ENCODE measurements at regions not wholly inside any gene's neighbourhood (a gene's known extent, or its start where the extent isn't known, plus 50 kb on each side); places are given as distances from the start of the nearest gene placed in this dataset.

- Histone ChIP-seq H3K4me3 (ENCODE audit: low read depth, low read length) (no peak overlapping the region), H3K36me3 (ENCODE audit: control insufficient read depth in 2 of 2, insufficient read depth in 1 of 2, low read length in 2 of 2) (no peaks in the 10 kb centered on the region), H3K9me3 (ENCODE audit: control insufficient read depth, insufficient read depth, low read depth, low read length) (no peaks in the 10 kb centered on the region), H3K27ac (ENCODE audit: extremely low read depth, low read depth, low read length) (no peak overlapping the region), H3K4me1 (ENCODE audit: control insufficient read depth, insufficient read depth, low read length) (no peaks in the 10 kb centered on the region)
- peak; percentile 42 for TF ChIP-seq ZIC2 (tag by site-specific recombination; IDR thresholded peaks at IDR 0.05)
- TF ChIP-seq ZNF639 (tag by site-specific recombination; IDR thresholded peaks at IDR 0.05): no peak
- no peak for TF ChIP-seq ZNF114 (tag by site-specific recombination; IDR thresholded peaks at IDR 0.05)
- TF ChIP-seq ZNF184 (tag by site-specific recombination; IDR thresholded peaks at IDR 0.05): no peak
- peak; percentile 13; the same call in 1 of the 2 replicates for TF ChIP-seq ZFP3 (tag by site-specific recombination; IDR thresholded peaks at IDR 0.05; ENCODE audit: low read depth)
- TF ChIP-seq KLF7 (tag by site-specific recombination; IDR thresholded peaks at IDR 0.05; ENCODE audit: borderline replicate concordance): no peak
- no peak for TF ChIP-seq ATF2 (tag by site-specific recombination; IDR thresholded peaks at IDR 0.05; ENCODE audit: low read depth)
- TF ChIP-seq ZBTB44 (tag by site-specific recombination; IDR thresholded peaks at IDR 0.05): no peak
- TF ChIP-seq ZNF155 (tag by site-specific recombination; IDR thresholded peaks at IDR 0.05): no peak
- TF ChIP-seq ZNF362 (tag by site-specific recombination; IDR thresholded peaks at IDR 0.05): no peak
- no peak for TF ChIP-seq ZFHX2 (tag by site-specific recombination; conservative IDR thresholded peaks at IDR 0.05)
- no peak for TF ChIP-seq ZNF768 (tag by site-specific recombination; IDR thresholded peaks at IDR 0.05)
- TF ChIP-seq YY2 (tag by site-specific recombination; IDR thresholded peaks at IDR 0.05): no peak
- TF ChIP-seq SCRT1 (tag by site-specific recombination; IDR thresholded peaks at IDR 0.05; ENCODE audit: borderline replicate concordance): no peak
- TF ChIP-seq ZNF416 (tag by site-specific recombination; IDR thresholded peaks at IDR 0.05): no peak
- no peak for TF ChIP-seq TCF7L2 (IDR thresholded peaks at IDR 0.05; ENCODE audit: borderline replicate concordance, low read depth, low read length)
- peak; percentile 75; the same call in 1 of the 2 replicates for TF ChIP-seq TRIM28 (IDR thresholded peaks at IDR 0.05; ENCODE audit: borderline replicate concordance, low read length)
- TF ChIP-seq PRDM4 (tag by site-specific recombination; IDR thresholded peaks at IDR 0.05): no peak
- no peak for TF ChIP-seq ZFP37 (tag by site-specific recombination; IDR thresholded peaks at IDR 0.05)
- TF ChIP-seq ZNF596 (tag by site-specific recombination; IDR thresholded peaks at IDR 0.05): no peak
- POLR2A ChIA-PET: no interaction called here
- CTCF ChIA-PET: interaction anchor here (0.6 to 1.2 kb wide), 2 partner anchors 25 to 643 kb away, joined by 3 read pairs; no protein-coding TSS in a partner anchor
Measured at GRCh38 chr6:105669232-105669631, 266.4 kb upstream of the PREP start.
